H1 (cell line): ENCODE measurements at regions not wholly inside any gene's neighbourhood (a gene's known extent, or its start where the extent isn't known, plus 50 kb on each side); places are given as distances from the start of the nearest gene placed in this dataset.

Source experiments
- CTCF ChIA-PET: fragments of 300-600 bp; sonication (Branson Sonifier 250); formaldehyde crosslinking; loops from one replicate; lab custom pipeline; 2021; ENCODE audit not compliant: partially characterized antibody; lab: Charles Lee
- POLR2A ChIA-PET: fragments of 300-600 bp; sonication (Branson Sonifier 250); formaldehyde crosslinking; loops from one replicate; lab custom pipeline; 2021; ENCODE audit warnings: inconsistent platforms; ENCODE audit not compliant: partially characterized antibody; lab: Charles Lee
- DNase-seq, 2 experiments: peaks; one replicate each; pipeline versions ENCODE4 v3.0.0 to v3.0.0-alpha.2; 2010 to 2022; ENCODE audit warnings: low spot score in 2 of 2, low read depth in 1 of 2, mixed read lengths in 1 of 2
- FAIRE-seq: peaks from 2 replicates; lab custom pipeline; 2011; peaks lifted over from hg19 to GRCh38; lab: Jason Lieb, UNC
- H2AFZ ChIP-seq: 2 replicates; pipeline ENCODE4 v1.8.1; 2012; ENCODE audit warnings: low read length, inconsistent platforms
- H2AK5ac ChIP-seq: 2 replicates; pipeline ENCODE4 v1.6.1; 2013; ENCODE audit warnings: low read depth, low read length
- H2BK120ac ChIP-seq: replicated peaks from 2 replicates; pipeline ENCODE3; 2013; ENCODE audit warnings: low read depth, low read length, inconsistent platforms
- H2BK12ac ChIP-seq: 2 replicates; pipeline ENCODE4 v1.6.1; 2013; ENCODE audit warnings: low read depth, low read length
- H2BK15ac ChIP-seq: 2 replicates; pipeline ENCODE4 v1.6.1; 2013; ENCODE audit warnings: low read length
- H2BK20ac ChIP-seq: 2 replicates; pipeline ENCODE4 v1.6.1; 2013; ENCODE audit warnings: low read length
- H2BK5ac ChIP-seq: 2 replicates; pipeline ENCODE4 v1.6.1; 2013; ENCODE audit warnings: low read depth, low read length
- H3K14ac ChIP-seq: 2 replicates; pipeline ENCODE4 v1.6.1; 2013; ENCODE audit warnings: inconsistent platforms; ENCODE audit not compliant: insufficient read length
- H3K18ac ChIP-seq: 2 replicates; pipeline ENCODE4 v1.6.1; 2013; ENCODE audit warnings: low read length; ENCODE audit errors: extremely low read depth
- H3K23ac ChIP-seq: 2 replicates; pipeline ENCODE4 v1.6.1; 2013; ENCODE audit warnings: inconsistent platforms; ENCODE audit not compliant: insufficient read length
- H3K23me2 ChIP-seq: 2 replicates; pipeline ENCODE4 v1.6.1; 2013; ENCODE audit warnings: low read depth, low read length
- H3K27ac ChIP-seq: 2 replicates; pipeline ENCODE4 v1.6.1; 2011; ENCODE audit warnings: low read depth, low read length, inconsistent platforms
- H3K27me3 ChIP-seq, 4 experiments: replicated peaks in 1 of 4; 1 replicate in 1 of 4; 2 replicates in 3 of 4; pipeline versions ENCODE4 v1.6.1 to v1.8.1; 2011 to 2013; ENCODE audit warnings: low read length in 3 of 4, mild to moderate bottlenecking in 3 of 4, inconsistent platforms in 2 of 4, mixed read lengths in 2 of 4, moderate library complexity in 1 of 4; ENCODE audit not compliant: control insufficient read depth in 3 of 4, insufficient read depth in 3 of 4; ENCODE audit errors: extremely low read depth in 1 of 4
- H3K36me3 ChIP-seq, 4 experiments: 2 replicates each; pipeline versions ENCODE4 v1.6.1 to v1.8.1; 2011 to 2013; ENCODE audit warnings: mild to moderate bottlenecking in 4 of 4, low read length in 3 of 4, moderate library complexity in 2 of 4, control low read depth in 1 of 4, inconsistent platforms in 1 of 4; ENCODE audit not compliant: insufficient read depth in 4 of 4, control insufficient read depth in 2 of 4
- H3K4ac ChIP-seq: replicated peaks from 2 replicates; pipeline ENCODE3; 2013; ENCODE audit warnings: low read length, low read depth, mixed read lengths, inconsistent platforms; ENCODE audit not compliant: insufficient read length
- H3K4me1 ChIP-seq, 4 experiments: replicated peaks in 1 of 4; 1 replicate in 1 of 4; 2 replicates in 3 of 4; pipeline versions ENCODE4 v1.6.1 to v1.8.1; 2011 to 2013; ENCODE audit warnings: low read length in 3 of 4, inconsistent platforms in 2 of 4, mixed read lengths in 1 of 4; ENCODE audit not compliant: insufficient read depth in 4 of 4, control insufficient read depth in 3 of 4
- H3K4me2 ChIP-seq, 2 experiments: 2 replicates each; pipeline versions ENCODE4 v1.6.1 to v1.8.1; 2011 to 2013; ENCODE audit warnings: low read depth in 2 of 2, low read length in 2 of 2, control low read depth in 1 of 2, inconsistent platforms in 1 of 2, mild to moderate bottlenecking in 1 of 2; ENCODE audit not compliant: insufficient read depth in 1 of 2
- H3K4me3 ChIP-seq, 4 experiments: fragments of 200-600, 300-600 bp in 1 of 4; sonication (generic), shearing (Covaris generic), sonication (Bioruptor Twin) in 1 of 4; 2 replicates each; pipeline versions ENCODE4 v1.5.1 to v1.8.1; 2011 to 2016; ENCODE audit warnings: low read length in 4 of 4, low read depth in 3 of 4, control low read depth in 2 of 4, inconsistent platforms in 2 of 4, mild to moderate bottlenecking in 2 of 4, mixed read lengths in 1 of 4, moderate library complexity in 1 of 4; ENCODE audit not compliant: insufficient read depth in 2 of 4; ENCODE audit errors: extremely low read depth in 1 of 4
- H3K56ac ChIP-seq: replicated peaks from 2 replicates; pipeline ENCODE3; 2013; ENCODE audit warnings: low read depth, mild to moderate bottlenecking, mixed read lengths, low read length, inconsistent platforms; ENCODE audit not compliant: insufficient read length
- H3K79me1 ChIP-seq: 2 replicates; pipeline ENCODE4 v1.6.1; 2013; ENCODE audit warnings: low read depth, low read length, control low read depth
- H3K79me2 ChIP-seq, 2 experiments: 2 replicates each; pipeline versions ENCODE4 v1.6.1 to v1.8.1; 2012 to 2013; ENCODE audit warnings: low read length in 2 of 2, mild to moderate bottlenecking in 2 of 2, inconsistent platforms in 1 of 2; ENCODE audit not compliant: insufficient read depth in 2 of 2, control insufficient read depth in 1 of 2
- H3K9ac ChIP-seq, 4 experiments: replicated peaks in 1 of 4; 1 replicate in 1 of 4; 2 replicates in 3 of 4; pipeline versions ENCODE4 v1.6.1 to v1.8.1; 2011 to 2013; ENCODE audit warnings: low read depth in 3 of 4, low read length in 3 of 4, control low read depth in 2 of 4, mild to moderate bottlenecking in 2 of 4, moderate library complexity in 2 of 4, inconsistent platforms in 1 of 4; ENCODE audit errors: extremely low read depth in 1 of 4
- H3K9me3 ChIP-seq, 2 experiments: 2 replicates each; pipeline versions ENCODE4 v1.6.1 to v1.8.1; 2012 to 2013; ENCODE audit warnings: mild to moderate bottlenecking in 2 of 2, moderate library complexity in 2 of 2, control low read depth in 1 of 2, inconsistent platforms in 1 of 2, low read depth in 1 of 2, low read length in 1 of 2, mixed read lengths in 1 of 2; ENCODE audit not compliant: insufficient read depth in 2 of 2
- H4K20me1 ChIP-seq, 2 experiments: replicated peaks in 1 of 2; 2 replicates each; pipeline versions ENCODE3 to v1.8.1; 2011 to 2013; ENCODE audit warnings: inconsistent platforms in 2 of 2, low read length in 2 of 2, mild to moderate bottlenecking in 1 of 2; ENCODE audit not compliant: insufficient read depth in 2 of 2, control insufficient read depth in 1 of 2
- H4K5ac ChIP-seq: 2 replicates; pipeline ENCODE4 v1.6.1; 2013; ENCODE audit warnings: low read length, low read depth, mixed read lengths, inconsistent platforms; ENCODE audit not compliant: insufficient read length
- H4K8ac ChIP-seq: 2 replicates; pipeline ENCODE4 v1.8.0; 2013; ENCODE audit warnings: mild to moderate bottlenecking, moderate library complexity, low read length, inconsistent platforms; ENCODE audit not compliant: insufficient read depth; ENCODE audit errors: extremely low read depth
- H4K91ac ChIP-seq: replicated peaks from 2 replicates; pipeline ENCODE3; 2013; ENCODE audit warnings: low read length, mixed read lengths, inconsistent platforms; ENCODE audit not compliant: insufficient read length
- BCL11A ChIP-seq, 2 experiments: IDR thresholded peaks; one replicate each; pipeline ENCODE4 v1.6.1; 2011; ENCODE audit warnings: low read depth in 2 of 2, low read length in 2 of 2, mild to moderate bottlenecking in 2 of 2
- BRCA1 ChIP-seq: IDR thresholded peaks from 2 replicates; pipeline ENCODE4 v1.6.1; 2012; ENCODE audit warnings: low read depth, low read length, improper control_type of control experiment
- CHD2 ChIP-seq: IDR thresholded peaks from 2 replicates; pipeline ENCODE4 v1.6.1; 2012; ENCODE audit warnings: low read length, improper control_type of control experiment
- HDAC2 ChIP-seq, 2 experiments: fragments of 300-600 bp in 1 of 2; sonication (generic) in 1 of 2; IDR thresholded peaks; 2 replicates each; pipeline ENCODE4 v1.6.1; 2011 to 2012; ENCODE audit warnings: low read depth in 2 of 2, low read length in 2 of 2, mild to moderate bottlenecking in 2 of 2, moderate library complexity in 2 of 2, borderline replicate concordance in 1 of 2, inconsistent platforms in 1 of 2
- POLR2A ChIP-seq, 2 experiments: IDR thresholded peaks; 1 replicate in 1 of 2; 2 replicates in 1 of 2; pipeline ENCODE4 v1.6.1; 2011; ENCODE audit warnings: low read depth in 2 of 2, low read length in 2 of 2, mild to moderate bottlenecking in 2 of 2; ENCODE audit errors: control extremely low read depth in 1 of 2
- RNF2 ChIP-seq: fragments of 200-900, 300-1000 bp; sonication (generic); IDR thresholded peaks from 2 replicates; pipeline ENCODE4 v1.7.1; 2016; ENCODE audit warnings: borderline replicate concordance, low read depth, mild to moderate bottlenecking, antibody characterized with exemption, low read length; ENCODE audit not compliant: poor library complexity, severe bottlenecking; ENCODE audit errors: missing control alignments
- SIRT6 ChIP-seq: IDR thresholded peaks from one replicate; pipeline ENCODE4 v1.7.1; 2012; ENCODE audit warnings: low read length, inconsistent platforms
- SIX5 ChIP-seq: IDR thresholded peaks from 2 replicates; pipeline ENCODE4 v1.6.1; 2011; ENCODE audit warnings: mild to moderate bottlenecking, low read depth, low read length
- TEAD4 ChIP-seq: IDR thresholded peaks from 2 replicates; pipeline ENCODE4 v1.6.1; 2012; ENCODE audit warnings: low read depth, low read length, inconsistent platforms, mixed read lengths
- WGBS, 2 experiments: shearing (Covaris generic) in 1 of 2; methylation state at CpG; one replicate each; pipeline versions ENCODE4 v1.1.6 to v1.1.7; 2013 to 2015; ENCODE audit warnings: low lambda C conversion rate in 2 of 2, mixed read lengths in 2 of 2, inconsistent platforms in 1 of 2, low coverage in 1 of 2, missing lambda C conversion rate in 1 of 2; ENCODE audit not compliant: insufficient replicate concordance in 2 of 2, insufficient coverage in 1 of 2, insufficient read length in 1 of 2; ENCODE audit errors: extremely low coverage in 1 of 2, missing lambda C conversion rate in 1 of 2; 5-methylcytosine and 5-hydroxymethylcytosine counted together

- no peak overlapping the region for H3K23ac ChIP-seq
- H2BK20ac ChIP-seq = no peak overlapping the region
- H3K23me2 ChIP-seq = no peaks in the 10 kb centered on the region
- 90% methylated on average over 1 of the region's 1 CpG; no CpG with 5 or more reads in 1 of the 2 experiments for WGBS, 2 experiments
- CTCF ChIA-PET = interaction anchor here (0.6 kb wide), 1 partner anchor 110 kb away, joined by 3 read pairs; no protein-coding TSS in a partner anchor
- H2AFZ ChIP-seq = no peak overlapping the region
- no peak overlapping the region for H3K4me3 ChIP-seq
- H2BK120ac ChIP-seq = no peak overlapping the region
- no peak overlapping the region for H4K91ac ChIP-seq
- no peak overlapping the region for H2BK5ac ChIP-seq
- H3K56ac ChIP-seq = no peak overlapping the region
- no peak overlapping the region for H3K14ac ChIP-seq
- H3K27me3 ChIP-seq = no peaks in the 10 kb centered on the region
- no peak overlapping the region for H3K27ac ChIP-seq
- H3K4me2 ChIP-seq = no peak overlapping the region
- H4K8ac ChIP-seq = no peak overlapping the region
- H2AK5ac ChIP-seq = no peak overlapping the region
- no peak overlapping the region for H3K4ac ChIP-seq
- no peaks in the 10 kb centered on the region for H3K79me2 ChIP-seq
- no peak overlapping the region for H2BK12ac ChIP-seq
- TF ChIP-seq CHD2 (no peak), SIX5 (no peak), SIRT6 (no peak), RNF2 (no peak), BCL11A (IDR thresholded peaks at IDR 0.05; ENCODE audit: low read depth in 2 of 2, low read length in 2 of 2) (no peak), HDAC2 (IDR thresholded peaks at IDR 0.05; ENCODE audit: borderline replicate concordance in 1 of 2, low read depth in 2 of 2, low read length in 2 of 2) (no peak), BRCA1 (no peak), POLR2A (IDR thresholded peaks at IDR 0.05; ENCODE audit: control extremely low read depth in 1 of 2, low read depth in 2 of 2, low read length in 2 of 2) (no peak), TEAD4 (no peak)
- no peaks in the 10 kb centered on the region for H3K9me3 ChIP-seq
- no peak overlapping the region for H2BK15ac ChIP-seq
- DNase-seq (no peak), FAIRE-seq (no peak)
- no peak overlapping the region for H3K18ac ChIP-seq
- H4K5ac ChIP-seq = no peak overlapping the region
- H3K36me3 ChIP-seq = no peaks in the 10 kb centered on the region
- no peaks in the 10 kb centered on the region for H3K79me1 ChIP-seq
- no peaks in the 10 kb centered on the region for H3K4me1 ChIP-seq
- no peak overlapping the region for H3K9ac ChIP-seq
- H4K20me1 ChIP-seq = no peaks in the 10 kb centered on the region
- POLR2A ChIA-PET = no interaction called here
Measured at GRCh38 chr12:46921764-46922133, 96.0 kb upstream of the SLC38A4 start.
